ENCODE measurements at regions not wholly inside any gene's neighbourhood (a gene's known extent, or its start where the extent isn't known, plus 50 kb on each side); places are given as distances from the start of the nearest gene placed in this dataset.
"Not testable (repeated sequence)": the region's sequence is repeated elsewhere in the genome, so short reads cannot be mapped to it uniquely, and the experiment has no call there.

GRCh38 chr2:188028739-188029138, 262.9 kb upstream of the GULP1 start:
- Mint-ChIP-seq H3K27me3 (ENCODE audit: unreplicated experiment) (no peaks in the 10 kb centered on the region), H3K4me1 (ENCODE audit: unreplicated experiment) (peaks cover 9% of the 10 kb centered on the region), H3K36me3 (ENCODE audit: unreplicated experiment) (no peaks in the 10 kb centered on the region), H3K27ac (ENCODE audit: unreplicated experiment) (no peak overlapping the region), H3K9me3 (ENCODE audit: unreplicated experiment) (peaks cover 8% of the 10 kb centered on the region), H3K4me3 (ENCODE audit: unreplicated experiment) (no peak overlapping the region)
- TF ChIP-seq, protein P1, sequence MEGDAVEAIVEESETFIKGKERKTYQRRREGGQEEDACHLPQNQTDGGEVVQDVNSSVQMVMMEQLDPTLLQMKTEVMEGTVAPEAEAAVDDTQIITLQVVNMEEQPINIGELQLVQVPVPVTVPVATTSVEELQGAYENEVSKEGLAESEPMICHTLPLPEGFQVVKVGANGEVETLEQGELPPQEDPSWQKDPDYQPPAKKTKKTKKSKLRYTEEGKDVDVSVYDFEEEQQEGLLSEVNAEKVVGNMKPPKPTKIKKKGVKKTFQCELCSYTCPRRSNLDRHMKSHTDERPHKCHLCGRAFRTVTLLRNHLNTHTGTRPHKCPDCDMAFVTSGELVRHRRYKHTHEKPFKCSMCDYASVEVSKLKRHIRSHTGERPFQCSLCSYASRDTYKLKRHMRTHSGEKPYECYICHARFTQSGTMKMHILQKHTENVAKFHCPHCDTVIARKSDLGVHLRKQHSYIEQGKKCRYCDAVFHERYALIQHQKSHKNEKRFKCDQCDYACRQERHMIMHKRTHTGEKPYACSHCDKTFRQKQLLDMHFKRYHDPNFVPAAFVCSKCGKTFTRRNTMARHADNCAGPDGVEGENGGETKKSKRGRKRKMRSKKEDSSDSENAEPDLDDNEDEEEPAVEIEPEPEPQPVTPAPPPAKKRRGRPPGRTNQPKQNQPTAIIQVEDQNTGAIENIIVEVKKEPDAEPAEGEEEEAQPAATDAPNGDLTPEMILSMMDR (IDR thresholded peaks at IDR 0.05), result no peak
- DNase-seq (ENCODE audit: extremely low spot score, unreplicated experiment), result no peak

DNA sequence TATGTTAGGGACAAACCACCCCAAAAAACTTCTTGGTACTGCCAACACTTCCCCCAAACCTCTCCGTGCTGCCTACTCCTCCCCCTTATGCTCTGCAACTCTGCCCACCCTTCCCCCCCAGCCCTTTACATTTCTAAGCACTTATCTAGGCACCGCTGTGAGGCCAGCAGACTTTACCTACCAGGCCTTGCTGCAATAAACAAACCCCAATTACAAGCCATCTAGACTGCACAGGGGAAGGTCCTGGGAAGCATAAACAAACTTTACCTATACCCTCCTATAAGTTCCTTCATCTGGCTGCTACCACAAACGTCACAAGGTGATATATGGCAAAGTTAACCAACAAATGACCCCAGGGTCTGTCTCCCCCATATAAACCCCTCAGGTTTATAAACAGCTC, 259.4 kb upstream of the GULP1 start:
- peaks cover 3% of the 10 kb centered on the region for H3K27me3 Mint-ChIP-seq (ENCODE audit: unreplicated experiment)
- no peak overlapping the region for H3K4me3 Mint-ChIP-seq (ENCODE audit: unreplicated experiment)
- no peaks in the 10 kb centered on the region for H3K9me3 Mint-ChIP-seq (ENCODE audit: unreplicated experiment)
- no peak for DNase-seq (ENCODE audit: extremely low spot score, unreplicated experiment)
- H3K4me1 Mint-ChIP-seq (ENCODE audit: unreplicated experiment), result peaks cover 3% of the 10 kb centered on the region
- TF ChIP-seq, protein P1 (IDR thresholded peaks at IDR 0.05), result no peak
- no peaks in the 10 kb centered on the region for H3K36me3 Mint-ChIP-seq (ENCODE audit: unreplicated experiment)
- no peak overlapping the region for H3K27ac Mint-ChIP-seq (ENCODE audit: unreplicated experiment)

DNA sequence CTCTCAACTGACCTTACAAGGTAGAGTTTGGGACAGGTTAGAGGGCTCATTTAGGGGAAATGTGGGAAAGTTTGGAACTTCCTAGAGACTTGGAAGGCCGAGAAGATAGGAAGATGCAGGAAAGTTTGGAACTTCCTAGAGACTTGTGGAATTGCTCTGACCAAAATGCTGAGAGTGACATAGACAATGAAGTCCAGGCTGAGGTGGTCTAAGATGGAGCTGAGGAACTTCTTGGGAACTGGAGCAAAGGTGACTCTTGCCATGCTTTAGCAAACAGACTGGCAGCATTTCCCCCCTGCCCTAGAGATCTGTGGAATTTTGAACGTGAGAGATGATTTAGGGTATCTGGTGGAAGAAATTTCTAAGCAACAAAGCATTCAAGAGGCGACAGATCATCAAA, 258.9 kb upstream of the GULP1 start:
- H3K36me3 Mint-ChIP-seq (ENCODE audit: unreplicated experiment), result no peaks in the 10 kb centered on the region
- no peak overlapping the region for H3K4me3 Mint-ChIP-seq (ENCODE audit: unreplicated experiment)
- no peak overlapping the region for H3K27ac Mint-ChIP-seq (ENCODE audit: unreplicated experiment)
- no peak for DNase-seq (ENCODE audit: extremely low spot score, unreplicated experiment)
- H3K27me3 Mint-ChIP-seq (ENCODE audit: unreplicated experiment), result peaks cover 3% of the 10 kb centered on the region
- TF ChIP-seq, protein P1 (IDR thresholded peaks at IDR 0.05), result no peak
- peaks cover 3% of the 10 kb centered on the region for H3K4me1 Mint-ChIP-seq (ENCODE audit: unreplicated experiment)
- H3K9me3 Mint-ChIP-seq (ENCODE audit: unreplicated experiment), result no peaks in the 10 kb centered on the region

GRCh38 chr2:188033240-188033639, 258.4 kb upstream of the GULP1 start:
- not testable (repeated sequence) for H3K27me3 Mint-ChIP-seq (ENCODE audit: unreplicated experiment); H3K36me3 Mint-ChIP-seq (ENCODE audit: unreplicated experiment); H3K4me3 Mint-ChIP-seq (ENCODE audit: unreplicated experiment); H3K9me3 Mint-ChIP-seq (ENCODE audit: unreplicated experiment); H3K27ac Mint-ChIP-seq (ENCODE audit: unreplicated experiment); H3K4me1 Mint-ChIP-seq (ENCODE audit: unreplicated experiment); DNase-seq (ENCODE audit: extremely low spot score, unreplicated experiment)

GRCh38 chr2:188034102-188034501, 257.6 kb upstream of the GULP1 start:
- not testable (repeated sequence) for H3K4me3 Mint-ChIP-seq (ENCODE audit: unreplicated experiment); H3K9me3 Mint-ChIP-seq (ENCODE audit: unreplicated experiment); H3K36me3 Mint-ChIP-seq (ENCODE audit: unreplicated experiment); H3K27me3 Mint-ChIP-seq (ENCODE audit: unreplicated experiment); H3K27ac Mint-ChIP-seq (ENCODE audit: unreplicated experiment); H3K4me1 Mint-ChIP-seq (ENCODE audit: unreplicated experiment); DNase-seq (ENCODE audit: extremely low spot score, unreplicated experiment)

DNA sequence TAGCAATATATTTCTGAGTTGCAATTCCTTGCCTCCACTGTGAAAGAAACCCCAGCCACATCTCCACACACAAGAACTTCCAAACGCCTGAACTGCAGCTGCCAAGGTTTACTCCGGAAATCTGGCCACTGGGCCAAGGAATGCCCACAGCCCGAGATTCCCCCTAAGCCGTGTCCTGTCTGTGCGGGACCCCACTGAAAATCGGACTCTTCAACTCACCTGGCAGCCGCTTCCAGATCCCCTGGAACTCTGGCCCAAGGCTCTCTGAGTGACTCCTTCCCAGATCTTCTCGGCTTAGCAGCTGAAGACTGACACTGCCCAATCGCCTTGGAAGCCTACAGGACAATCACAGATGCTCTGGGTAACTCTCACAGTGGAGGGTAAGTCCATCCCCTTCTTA, 256.3 kb upstream of the GULP1 start:
- not testable (repeated sequence) for H3K4me1 Mint-ChIP-seq (ENCODE audit: unreplicated experiment); H3K27ac Mint-ChIP-seq (ENCODE audit: unreplicated experiment); H3K27me3 Mint-ChIP-seq (ENCODE audit: unreplicated experiment); H3K9me3 Mint-ChIP-seq (ENCODE audit: unreplicated experiment); DNase-seq (ENCODE audit: extremely low spot score, unreplicated experiment); H3K4me3 Mint-ChIP-seq (ENCODE audit: unreplicated experiment); H3K36me3 Mint-ChIP-seq (ENCODE audit: unreplicated experiment)

DNA sequence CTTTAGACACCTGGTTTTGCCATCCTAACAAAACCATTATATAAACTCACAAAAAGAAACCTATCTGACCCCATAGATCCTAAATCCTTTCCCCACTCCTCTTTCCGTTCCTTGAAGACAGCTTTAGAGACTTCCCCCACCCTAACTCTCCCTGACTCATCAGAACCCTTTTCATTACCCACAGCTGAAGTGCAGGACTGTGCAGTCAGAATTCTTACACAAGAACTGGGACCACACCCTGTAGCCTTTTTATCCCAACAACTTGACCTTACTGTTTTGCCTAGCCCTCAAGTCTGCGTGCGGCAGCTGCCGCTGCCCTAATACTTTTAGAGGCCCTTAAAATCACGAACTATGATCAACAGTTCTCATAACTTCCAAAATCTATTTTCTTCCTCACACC, 254.9 kb upstream of the GULP1 start:
- not testable (repeated sequence) for DNase-seq (ENCODE audit: extremely low spot score, unreplicated experiment); H3K4me1 Mint-ChIP-seq (ENCODE audit: unreplicated experiment); H3K27ac Mint-ChIP-seq (ENCODE audit: unreplicated experiment); H3K4me3 Mint-ChIP-seq (ENCODE audit: unreplicated experiment); H3K27me3 Mint-ChIP-seq (ENCODE audit: unreplicated experiment); H3K36me3 Mint-ChIP-seq (ENCODE audit: unreplicated experiment); H3K9me3 Mint-ChIP-seq (ENCODE audit: unreplicated experiment)
